Endothelial cell (in vitro differentiated cells): ENCODE measurements at regions not wholly inside any gene's neighbourhood (a gene's known extent, or its start where the extent isn't known, plus 50 kb on each side); places are given as distances from the start of the nearest gene placed in this dataset.
A peak's percentile ranks its signal among the peaks of the same experiment; 100 is the strongest.

ENCODE experiments used
- DNase-seq: peaks from one replicate; pipeline ENCODE4 v3.0.0; 2021; ENCODE audit warnings: low spot score
- H3K27ac Mint-ChIP-seq: one replicate; pipeline ENCODE4 v1.8.0; 2021; ENCODE audit warnings: mixed read lengths, inconsistent platforms; ENCODE audit not compliant: unreplicated experiment
- H3K27me3 Mint-ChIP-seq: one replicate; pipeline ENCODE4 v1.8.0; 2021; ENCODE audit warnings: mild to moderate bottlenecking, moderate library complexity, mixed read lengths, inconsistent platforms; ENCODE audit not compliant: unreplicated experiment
- H3K36me3 Mint-ChIP-seq: one replicate; pipeline ENCODE4 v1.8.0; 2021; ENCODE audit warnings: mild to moderate bottlenecking, low read depth, mixed read lengths, inconsistent platforms; ENCODE audit not compliant: unreplicated experiment
- H3K4me1 Mint-ChIP-seq: one replicate; pipeline ENCODE4 v1.8.0; 2021; ENCODE audit warnings: mild to moderate bottlenecking, mixed read lengths, inconsistent platforms; ENCODE audit not compliant: unreplicated experiment
- H3K4me3 Mint-ChIP-seq: one replicate; pipeline ENCODE4 v1.8.0; 2021; ENCODE audit warnings: mild to moderate bottlenecking, mixed read lengths, inconsistent platforms; ENCODE audit not compliant: unreplicated experiment
- H3K9me3 Mint-ChIP-seq: one replicate; pipeline ENCODE4 v1.8.0; 2021; ENCODE audit warnings: mixed read lengths, inconsistent platforms; ENCODE audit not compliant: unreplicated experiment
- TF ChIP-seq, protein P1 (sequence below): fragments of 200-600 bp; sonication (generic); IDR thresholded peaks from one replicate; pipeline ENCODE4 v1.5.0; 2021; ENCODE audit warnings: antibody characterized with exemption; ENCODE audit not compliant: unreplicated experiment

DNA sequence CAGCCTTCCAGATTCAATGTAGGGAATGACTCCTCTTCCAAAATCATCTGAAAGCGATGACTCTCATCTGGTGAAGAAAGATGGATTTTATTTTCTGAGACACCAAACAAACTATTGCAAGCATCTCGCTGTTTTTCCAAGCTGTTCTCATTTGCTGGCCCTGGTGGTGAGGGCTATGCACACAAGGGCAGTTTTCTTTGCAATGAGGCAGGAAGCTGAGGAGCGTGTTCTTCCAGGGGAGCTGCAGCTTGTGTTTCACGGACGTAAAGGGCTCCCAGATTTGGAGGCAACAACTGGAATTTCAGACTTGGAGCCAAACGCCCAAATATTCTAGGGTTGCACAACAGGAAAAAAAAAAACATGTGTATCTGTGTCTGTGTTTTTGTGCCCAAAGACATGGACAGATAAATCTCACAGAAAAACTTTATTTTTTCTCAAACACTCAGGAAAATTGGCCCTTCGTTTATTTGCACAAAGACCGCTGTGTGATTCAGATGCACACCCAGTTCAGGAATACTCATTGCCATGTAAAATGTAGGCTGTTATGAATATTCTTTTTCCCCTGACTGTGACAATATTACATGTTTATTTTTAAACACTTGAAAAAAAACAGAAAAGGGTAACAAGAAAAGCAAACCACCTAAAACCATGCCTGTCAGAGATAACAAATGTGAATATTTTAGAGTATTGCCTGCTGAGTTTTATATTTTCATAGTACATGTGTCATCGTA, 151.3 kb downstream of the GAS1 start:
- TF ChIP-seq, protein P1, sequence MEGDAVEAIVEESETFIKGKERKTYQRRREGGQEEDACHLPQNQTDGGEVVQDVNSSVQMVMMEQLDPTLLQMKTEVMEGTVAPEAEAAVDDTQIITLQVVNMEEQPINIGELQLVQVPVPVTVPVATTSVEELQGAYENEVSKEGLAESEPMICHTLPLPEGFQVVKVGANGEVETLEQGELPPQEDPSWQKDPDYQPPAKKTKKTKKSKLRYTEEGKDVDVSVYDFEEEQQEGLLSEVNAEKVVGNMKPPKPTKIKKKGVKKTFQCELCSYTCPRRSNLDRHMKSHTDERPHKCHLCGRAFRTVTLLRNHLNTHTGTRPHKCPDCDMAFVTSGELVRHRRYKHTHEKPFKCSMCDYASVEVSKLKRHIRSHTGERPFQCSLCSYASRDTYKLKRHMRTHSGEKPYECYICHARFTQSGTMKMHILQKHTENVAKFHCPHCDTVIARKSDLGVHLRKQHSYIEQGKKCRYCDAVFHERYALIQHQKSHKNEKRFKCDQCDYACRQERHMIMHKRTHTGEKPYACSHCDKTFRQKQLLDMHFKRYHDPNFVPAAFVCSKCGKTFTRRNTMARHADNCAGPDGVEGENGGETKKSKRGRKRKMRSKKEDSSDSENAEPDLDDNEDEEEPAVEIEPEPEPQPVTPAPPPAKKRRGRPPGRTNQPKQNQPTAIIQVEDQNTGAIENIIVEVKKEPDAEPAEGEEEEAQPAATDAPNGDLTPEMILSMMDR, result no peak
- Mint-ChIP-seq H3K36me3 (no peaks in the 10 kb centered on the region), H3K27me3 (peaks cover 3% of the 10 kb centered on the region), H3K9me3 (no peaks in the 10 kb centered on the region), H3K4me1 (no peaks in the 10 kb centered on the region), H3K27ac (no peak overlapping the region), H3K4me3 (no peak overlapping the region)
- peak; percentile 20 for DNase-seq

DNA sequence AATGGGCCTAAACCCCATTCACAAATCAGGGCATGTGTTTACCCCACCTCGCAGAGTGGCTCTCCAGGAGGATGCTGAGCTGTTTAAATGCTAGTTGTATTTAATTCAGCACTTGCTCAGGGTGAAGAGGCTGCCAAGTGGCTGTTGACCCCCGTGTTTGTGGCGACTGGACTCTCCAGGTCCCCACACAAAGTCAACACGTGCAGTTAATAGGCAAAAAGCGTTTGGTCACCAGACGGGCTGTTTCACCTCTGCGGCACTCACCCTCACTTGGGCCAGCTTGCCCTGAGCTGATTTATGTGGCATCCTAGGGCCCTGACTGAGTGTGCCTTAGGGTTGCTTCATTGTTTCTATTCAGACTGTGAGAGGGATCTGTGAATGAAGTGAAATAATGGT, 152.3 kb downstream of the GAS1 start:
- TF ChIP-seq, protein P1, result no peak
- peaks cover 3% of the 10 kb centered on the region for H3K27me3 Mint-ChIP-seq
- no peak overlapping the region for H3K4me3 Mint-ChIP-seq
- no peak overlapping the region for H3K27ac Mint-ChIP-seq
- H3K4me1 Mint-ChIP-seq, result no peaks in the 10 kb centered on the region
- no peak for DNase-seq
- no peaks in the 10 kb centered on the region for H3K9me3 Mint-ChIP-seq
- no peaks in the 10 kb centered on the region for H3K36me3 Mint-ChIP-seq

DNA sequence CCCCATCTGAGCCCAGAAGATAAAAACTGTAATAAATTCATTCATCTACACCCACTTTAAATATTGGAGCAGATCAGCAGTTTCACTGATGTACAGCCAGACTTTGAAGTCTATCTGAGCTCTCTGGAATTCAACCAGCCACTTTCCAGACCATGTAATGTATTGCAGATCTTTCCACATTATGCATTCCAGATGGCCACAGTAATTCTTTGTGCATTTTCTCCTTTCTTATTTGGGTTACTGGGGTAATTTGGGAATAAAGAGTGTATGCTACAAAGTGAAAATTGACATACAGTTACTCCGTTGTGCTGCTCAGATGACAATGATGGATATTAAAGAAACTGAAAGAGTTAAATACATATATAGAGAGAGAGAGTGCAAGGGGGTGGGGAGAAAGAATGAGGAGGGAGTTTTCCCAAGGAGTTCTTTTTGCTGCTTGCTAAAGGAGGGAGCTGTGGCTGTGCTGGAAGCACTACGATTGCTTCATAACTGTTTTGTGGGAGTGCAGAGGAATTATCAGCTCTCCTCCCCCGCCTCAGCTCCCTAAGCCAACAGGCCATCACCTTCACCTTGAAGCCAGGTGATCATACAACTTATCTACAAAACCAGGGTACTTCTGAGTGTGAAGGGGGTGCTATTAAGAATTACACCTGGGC, 152.8 kb downstream of the GAS1 start:
- Mint-ChIP-seq H3K36me3 (no peaks in the 10 kb centered on the region), H3K27ac (no peak overlapping the region), H3K4me1 (no peaks in the 10 kb centered on the region), H3K4me3 (no peak overlapping the region), H3K27me3 (peaks cover 3% of the 10 kb centered on the region), H3K9me3 (no peaks in the 10 kb centered on the region)
- no peak for DNase-seq
- TF ChIP-seq, protein P1, result no peak

DNA sequence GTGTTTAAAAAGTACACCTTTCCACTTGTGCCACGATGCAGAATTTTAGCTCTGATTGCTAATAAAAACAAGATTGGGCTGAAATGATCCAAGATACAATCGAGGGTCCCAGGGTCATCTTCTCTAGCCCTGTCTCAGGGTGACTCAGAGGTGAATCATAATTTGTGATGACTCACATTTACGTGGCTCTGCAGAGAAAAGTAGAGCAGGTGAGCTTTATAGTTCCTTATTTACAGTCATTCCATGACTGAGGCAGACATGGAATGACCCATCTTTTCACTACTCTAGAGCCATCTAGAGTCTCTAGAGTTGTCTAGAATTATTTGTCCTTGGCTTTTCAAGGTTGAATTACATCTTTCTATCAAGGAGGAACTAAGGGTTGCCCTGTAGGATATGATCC, 155.2 kb downstream of the GAS1 start:
- no peak overlapping the region for H3K27ac Mint-ChIP-seq
- TF ChIP-seq, protein P1, result no peak
- no peak overlapping the region for H3K4me3 Mint-ChIP-seq
- H3K4me1 Mint-ChIP-seq, result no peaks in the 10 kb centered on the region
- H3K9me3 Mint-ChIP-seq, result no peaks in the 10 kb centered on the region
- no peak for DNase-seq
- no peaks in the 10 kb centered on the region for H3K36me3 Mint-ChIP-seq
- H3K27me3 Mint-ChIP-seq, result peaks cover 1% of the 10 kb centered on the region

DNA sequence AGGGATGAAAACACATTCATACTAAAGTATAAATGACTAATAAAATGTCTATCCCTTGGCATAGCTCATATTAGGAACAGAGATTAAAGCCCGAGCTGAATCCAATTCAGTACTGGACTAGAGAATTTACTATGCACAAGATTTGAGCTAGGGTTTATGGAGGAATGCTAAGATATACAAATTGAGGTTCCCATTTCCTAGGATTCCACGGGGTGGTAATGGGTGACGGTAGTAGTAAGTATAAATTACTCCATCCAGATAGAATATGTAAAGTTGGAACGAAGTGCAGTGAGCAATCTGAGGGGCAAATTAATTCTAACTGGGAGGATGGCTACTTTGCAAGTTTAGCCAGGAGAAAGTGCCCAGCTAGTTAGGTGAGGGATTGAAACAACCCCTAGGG, 156.5 kb downstream of the GAS1 start:
- Mint-ChIP-seq H3K36me3 (no peaks in the 10 kb centered on the region), H3K27ac (no peak overlapping the region), H3K9me3 (no peaks in the 10 kb centered on the region), H3K4me1 (no peaks in the 10 kb centered on the region), H3K27me3 (no peaks in the 10 kb centered on the region), H3K4me3 (no peak overlapping the region)
- TF ChIP-seq, protein P1, result no peak
- no peak for DNase-seq
